SHP77 treated with DMSO at 0.1 percent for 48 hours (cell line): ENCODE measurements at regions not wholly inside any gene's neighbourhood (a gene's known extent, or its start where the extent isn't known, plus 50 kb on each side); places are given as distances from the start of the nearest gene placed in this dataset.

Source experiments
- DNase-seq: peaks from one replicate; lab custom pipeline; 2025; lab: John Stamatoyannopoulos, UW

DNA sequence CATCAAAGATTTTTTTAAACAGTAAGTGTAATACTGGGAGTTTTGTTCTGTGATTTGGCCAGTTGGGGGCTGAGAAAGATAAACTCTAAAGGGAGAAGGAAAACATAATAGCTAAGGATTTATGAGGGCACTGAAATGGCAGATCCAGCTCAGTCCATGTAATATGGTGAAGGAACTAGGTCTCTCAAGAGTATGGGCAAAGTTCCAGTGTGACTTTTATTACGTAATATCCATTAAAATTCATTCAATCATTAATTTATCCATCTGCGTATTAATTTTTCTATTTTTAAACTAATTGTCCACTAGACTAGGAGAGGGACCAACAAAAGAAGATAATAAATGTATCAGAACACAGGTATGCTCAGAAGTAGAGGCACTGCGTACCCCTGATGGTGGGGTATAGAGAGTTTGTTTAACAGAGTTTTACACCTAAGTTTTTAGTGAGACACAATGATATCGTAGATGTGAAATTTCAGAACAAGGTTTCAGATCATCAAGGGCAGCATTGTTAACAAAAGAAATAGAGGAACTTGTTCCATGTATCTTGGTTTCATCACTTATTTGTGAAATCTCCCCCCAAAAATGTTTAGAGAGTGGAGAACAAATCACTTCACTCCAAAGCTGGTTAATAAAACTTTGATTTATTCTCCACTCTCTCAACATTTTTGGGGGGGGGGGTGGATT lies 351.1 kb downstream of the GRXCR1 start:
- no peak for DNase-seq

DNA sequence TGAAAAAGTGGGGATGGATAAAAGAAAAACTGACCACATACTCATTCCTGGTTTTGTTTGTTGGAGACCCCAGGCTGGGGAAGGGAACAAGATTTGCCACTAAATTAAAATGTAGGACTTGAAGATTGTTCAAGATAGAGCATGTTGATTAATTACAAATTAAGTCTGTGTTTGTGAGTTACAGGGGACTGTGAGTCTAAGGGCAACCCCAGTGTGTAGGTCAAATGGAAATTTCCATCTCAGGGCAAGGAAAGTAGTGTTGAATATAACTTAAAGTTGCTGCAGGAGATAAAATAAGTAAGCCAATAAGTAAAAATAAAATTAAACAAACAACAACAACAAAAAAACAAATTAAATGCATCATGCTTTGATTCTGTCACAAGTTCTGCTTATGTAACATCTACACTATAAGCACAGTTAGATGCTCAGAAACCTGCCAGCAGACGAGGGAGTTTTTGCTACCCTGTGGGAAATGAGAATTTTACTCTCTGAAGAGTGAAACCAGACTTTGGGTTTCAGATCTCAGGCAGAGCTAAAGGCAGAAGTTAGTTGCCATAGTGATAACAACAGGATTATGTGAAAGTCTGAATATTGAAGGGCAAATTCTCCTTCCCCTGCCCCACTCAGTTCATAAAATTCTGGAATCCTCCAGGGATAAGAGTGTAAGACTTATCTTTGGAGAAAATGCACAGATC lies 352.3 kb downstream of the GRXCR1 start:
- DNase-seq = no peak

DNA sequence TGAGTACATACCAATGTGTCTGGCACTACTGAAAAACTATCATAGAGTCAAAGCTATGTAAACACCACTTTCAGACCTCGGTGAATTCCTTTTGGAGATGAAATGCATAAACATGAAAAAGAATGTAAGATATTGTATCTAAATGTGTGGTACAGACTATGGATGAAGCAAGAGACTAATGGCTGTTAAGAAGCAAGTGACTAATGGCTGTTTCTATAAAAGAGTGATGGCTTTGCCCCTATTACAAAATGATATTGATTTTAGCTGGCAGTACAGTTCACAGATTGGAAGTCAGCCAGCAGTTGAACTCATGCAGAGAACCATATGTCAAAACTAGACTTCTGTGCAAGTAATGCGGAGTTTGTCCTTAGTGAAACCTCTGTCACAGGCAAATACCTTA lies 359.3 kb downstream of the GRXCR1 start:
- DNase-seq = no peak

DNA sequence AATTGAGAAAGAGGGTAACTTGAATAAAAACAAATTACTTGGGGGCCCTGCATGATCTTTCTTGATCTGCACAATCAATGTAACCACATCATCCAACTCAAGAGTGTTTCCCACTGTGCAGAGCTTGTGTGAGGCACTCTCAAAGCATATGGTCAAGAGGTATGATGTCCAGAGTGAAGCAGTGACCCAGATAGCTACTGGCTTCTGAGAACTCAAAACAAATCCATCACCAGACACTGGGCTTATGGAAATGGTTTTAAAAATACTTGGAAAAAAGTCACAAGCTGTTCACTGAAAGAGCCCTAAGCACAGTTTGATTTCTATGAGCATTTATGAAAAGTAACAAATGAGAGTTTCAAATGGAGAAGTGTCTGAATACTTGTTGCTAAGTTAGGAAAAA lies 361.0 kb downstream of the GRXCR1 start:
- no peak for DNase-seq

DNA sequence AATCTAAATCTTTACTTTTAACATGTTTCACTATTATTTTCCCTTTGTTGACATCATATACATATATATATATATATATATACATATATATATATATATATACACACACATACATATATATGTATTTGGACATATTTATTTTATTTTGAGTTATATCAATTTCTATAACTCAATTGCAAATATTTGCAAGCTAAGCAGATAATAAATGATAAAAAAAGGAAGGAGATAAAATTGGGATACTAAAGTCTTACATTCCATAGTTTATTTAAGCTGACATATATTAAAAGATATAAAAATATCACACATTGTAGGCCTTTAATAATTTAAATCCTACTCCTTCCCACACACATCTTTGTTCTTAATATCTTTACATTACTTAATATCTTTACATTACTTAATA lies 372.2 kb downstream of the GRXCR1 start:
- no peak for DNase-seq

DNA sequence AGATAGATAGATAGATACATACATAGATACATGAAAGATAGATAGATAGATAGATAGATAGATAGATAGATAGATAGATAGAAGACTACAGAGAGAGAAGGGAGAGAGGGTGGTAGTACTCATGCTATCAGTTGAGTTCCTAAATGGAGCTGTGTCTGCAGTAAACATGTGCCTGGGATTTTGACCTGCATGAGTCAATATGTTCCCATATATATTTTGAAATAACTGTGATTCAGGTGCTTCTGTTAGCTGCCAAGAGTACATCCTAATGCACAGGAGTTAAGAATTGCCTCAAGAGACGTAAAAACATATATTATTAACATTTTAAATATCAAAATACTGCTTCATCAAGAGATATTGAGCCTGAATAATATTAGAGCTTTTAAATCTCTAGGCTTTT lies 379.4 kb downstream of the GRXCR1 start:
- no peak for DNase-seq

DNA sequence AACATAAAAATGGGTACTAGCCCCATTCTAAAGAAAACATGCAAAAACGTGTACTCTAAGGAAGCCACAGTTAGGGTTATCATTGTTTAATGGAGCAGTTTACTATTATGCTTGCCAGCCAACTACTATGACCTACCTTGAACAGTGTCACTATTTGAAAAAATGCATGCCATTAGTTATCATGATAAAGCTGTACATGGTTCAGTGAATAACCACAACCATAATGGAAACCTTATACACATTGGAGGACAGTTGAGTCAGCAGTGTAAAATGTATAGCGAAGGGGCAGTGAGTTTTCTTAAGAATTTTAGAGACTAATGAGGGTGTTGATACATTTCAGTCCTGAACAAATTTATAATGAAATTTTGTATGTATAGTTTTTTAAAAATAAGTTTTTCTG lies 381.9 kb downstream of the GRXCR1 start:
- DNase-seq = no peak

DNA sequence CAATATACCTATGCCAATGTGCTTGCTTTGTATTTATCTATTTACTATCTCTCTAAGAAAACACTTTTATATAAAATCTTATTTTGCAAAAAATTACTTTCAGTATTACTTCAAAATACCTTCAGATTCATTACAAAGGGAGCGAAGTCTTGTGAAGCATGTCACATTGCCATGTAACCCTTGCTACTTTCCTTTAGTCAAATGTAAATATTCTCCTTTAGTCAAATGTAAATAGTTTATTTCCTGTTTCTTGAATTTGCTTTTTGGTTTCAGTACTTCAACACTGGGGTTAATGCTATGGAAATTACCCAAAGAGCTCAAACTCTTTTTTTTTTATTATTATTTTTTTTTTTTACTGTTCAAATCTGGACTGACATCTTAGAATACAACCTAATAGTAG lies 383.3 kb downstream of the GRXCR1 start:
- DNase-seq = no peak

DNA sequence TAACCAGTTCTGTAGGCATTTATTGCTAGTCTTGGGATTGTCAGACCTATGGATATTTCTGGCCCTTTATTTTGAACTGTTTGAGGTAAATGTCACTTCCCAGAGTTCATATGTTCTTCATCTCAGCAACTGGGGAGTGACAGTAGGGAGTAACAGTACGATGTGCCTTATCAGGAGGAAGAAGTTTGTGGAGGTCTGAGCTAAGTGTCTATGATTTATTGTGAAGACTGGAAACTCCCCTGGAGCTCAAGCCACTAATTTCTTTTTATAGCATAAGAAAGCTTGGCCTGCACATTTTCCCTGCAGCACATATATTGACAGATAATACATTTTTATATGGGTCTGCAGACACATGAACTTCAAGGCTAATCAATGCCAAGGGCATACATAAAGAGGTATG lies 383.8 kb downstream of the GRXCR1 start:
- DNase-seq = no peak

DNA sequence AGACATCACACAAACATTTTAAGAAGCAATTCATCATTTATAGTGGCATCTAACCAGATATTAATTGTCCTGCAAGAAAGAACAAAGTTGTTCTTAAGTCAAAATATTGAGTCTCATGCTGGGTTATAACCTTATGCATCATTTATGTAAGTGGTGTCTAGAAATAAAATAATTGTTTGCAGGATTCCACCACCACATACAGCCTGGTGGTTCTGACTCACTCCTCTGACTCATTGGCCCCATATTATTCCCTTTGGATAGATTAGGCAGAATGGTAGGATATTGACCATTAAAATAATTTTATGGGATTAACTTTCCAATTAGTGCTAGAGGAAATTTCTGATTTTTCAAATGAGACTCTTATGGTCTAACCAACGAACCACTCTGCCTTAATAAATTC lies 384.5 kb downstream of the GRXCR1 start:
- no peak for DNase-seq

DNA sequence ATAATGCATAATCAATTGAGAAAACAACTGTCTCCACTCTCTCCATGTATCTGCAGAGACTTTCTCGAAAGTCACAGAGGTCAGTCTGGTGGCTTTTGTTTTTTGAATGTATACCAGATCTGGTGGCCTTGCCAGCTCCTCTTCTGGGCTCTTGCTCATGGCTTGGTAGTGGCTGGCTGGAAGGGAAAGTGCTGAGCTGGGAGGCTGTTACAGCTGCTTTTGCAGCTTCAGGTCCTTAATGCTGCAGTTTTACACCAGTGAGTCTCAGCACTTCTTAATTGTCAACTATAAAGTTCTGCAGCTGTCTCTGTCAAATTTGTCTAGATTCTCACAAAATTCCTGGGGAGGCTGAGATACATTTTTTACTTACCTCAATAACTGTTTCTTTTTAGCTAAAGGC lies 390.0 kb downstream of the GRXCR1 start:
- DNase-seq = no peak

DNA sequence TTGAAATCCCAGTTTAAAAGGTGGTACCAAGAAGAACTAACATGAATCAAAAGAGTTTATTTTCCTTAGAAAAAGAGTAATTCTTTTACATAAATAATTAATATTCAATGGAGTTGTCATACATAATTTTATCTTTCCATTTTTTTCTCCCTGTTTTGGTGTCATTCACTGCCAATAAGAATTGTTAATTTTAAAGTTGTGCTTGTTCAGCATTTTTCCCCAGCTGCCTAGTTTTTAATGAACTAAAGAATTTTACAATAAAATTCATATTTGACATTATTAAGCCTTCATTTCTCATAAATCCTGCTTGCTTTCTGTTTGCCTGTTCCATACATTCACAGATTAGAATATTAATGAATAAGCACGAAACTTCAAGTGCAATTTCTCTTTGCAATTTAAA lies 393.6 kb downstream of the GRXCR1 start:
- no peak for DNase-seq

DNA sequence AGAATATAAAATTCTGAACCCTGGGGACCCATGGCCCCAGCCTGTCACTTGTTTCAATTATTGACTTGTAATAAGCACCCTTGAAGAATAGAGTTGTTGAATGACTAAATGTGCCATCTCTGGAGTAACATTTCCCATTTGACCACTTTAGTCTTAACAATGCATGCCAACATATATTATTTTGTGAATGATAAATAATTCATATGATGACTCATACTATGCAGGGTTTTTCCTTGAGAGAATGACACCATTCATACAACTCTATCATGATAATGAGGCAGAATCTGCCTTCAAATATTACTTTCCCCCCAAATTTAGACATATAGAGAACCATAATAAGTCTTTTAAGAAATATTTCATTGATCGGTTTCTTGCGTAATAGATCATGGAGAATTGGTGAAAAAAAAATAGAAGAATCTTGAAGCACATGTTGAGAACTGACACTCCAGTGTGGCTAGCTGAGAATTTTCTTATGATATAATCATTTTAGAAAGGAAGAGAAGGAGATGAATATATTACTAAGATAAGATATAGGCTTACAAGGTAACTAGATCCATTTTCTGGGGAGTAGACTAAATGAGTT lies 404.5 kb downstream of the GRXCR1 start:
- no peak for DNase-seq

DNA sequence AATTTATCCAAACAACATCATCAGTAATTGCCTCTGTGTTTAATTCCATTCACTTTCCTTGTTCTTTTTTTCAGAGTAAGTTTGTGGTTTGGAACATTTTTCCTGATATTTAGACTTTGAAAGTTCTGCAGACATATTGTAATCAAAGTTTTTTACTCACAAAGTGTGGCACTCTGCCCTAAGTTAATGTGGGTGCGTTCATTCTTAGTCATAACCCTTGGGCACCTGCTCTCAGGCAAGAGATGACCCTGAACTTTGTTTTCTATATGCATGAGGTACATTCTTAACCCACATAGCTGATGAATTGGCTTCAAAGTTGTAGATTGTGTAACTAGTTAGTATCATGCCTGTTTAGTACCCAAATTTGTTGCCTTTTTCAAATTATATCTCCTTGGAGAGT lies 424.3 kb downstream of the GRXCR1 start:
- DNase-seq = no peak

DNA sequence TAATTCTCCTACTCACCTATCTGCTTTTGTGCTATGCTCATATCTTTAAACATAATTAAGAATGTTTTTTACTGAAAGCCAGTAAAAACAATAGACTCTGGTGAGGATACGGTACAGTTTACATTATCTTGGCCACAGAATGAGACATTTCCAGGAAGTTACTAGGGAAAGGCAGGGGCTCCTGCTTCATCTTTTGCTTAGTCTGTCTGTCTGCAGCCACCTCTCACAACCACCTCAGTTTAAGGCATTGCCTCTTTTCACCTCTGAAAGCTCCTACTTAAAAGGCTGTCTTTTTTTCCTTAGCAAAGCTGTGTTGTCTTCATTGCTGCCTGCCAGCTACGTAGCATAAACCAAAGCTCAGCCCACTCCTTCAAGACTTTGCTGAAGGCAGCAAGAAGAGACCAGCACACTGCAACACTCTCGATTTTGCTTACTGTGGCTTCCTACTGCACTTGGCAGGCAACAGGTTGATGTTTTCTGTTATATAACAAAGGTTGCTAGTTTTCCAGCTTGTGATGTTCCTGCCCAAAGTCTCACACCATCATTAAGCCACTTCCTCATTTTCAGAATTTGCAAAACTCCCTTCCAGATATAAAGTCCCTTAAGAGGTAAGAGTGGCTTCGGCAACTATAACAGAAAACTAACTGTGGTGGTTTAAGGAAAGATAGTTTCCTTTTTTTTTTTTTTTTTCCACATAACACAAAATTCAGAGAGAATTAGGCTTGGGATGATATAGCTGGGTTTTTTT lies 432.9 kb downstream of the GRXCR1 start:
- no peak for DNase-seq

DNA sequence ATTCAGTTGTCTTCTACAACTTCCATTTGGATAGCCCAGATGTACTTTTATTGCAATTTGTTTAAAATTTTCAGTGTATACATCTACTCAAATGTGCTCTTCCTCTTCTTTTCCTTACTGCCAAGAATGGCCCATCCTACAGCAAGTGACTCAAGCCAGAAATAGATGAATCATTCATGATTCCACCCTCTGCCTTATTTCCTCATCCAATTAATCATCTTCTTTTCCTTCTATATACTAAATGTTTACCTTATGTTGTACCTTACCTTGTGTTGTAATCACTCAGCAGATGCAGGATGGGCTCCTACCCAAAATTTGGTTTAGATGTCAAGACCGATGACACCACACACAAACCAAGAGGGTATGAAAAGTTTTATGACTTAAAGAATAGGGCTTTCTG lies 437.8 kb downstream of the GRXCR1 start:
- DNase-seq = no peak

DNA sequence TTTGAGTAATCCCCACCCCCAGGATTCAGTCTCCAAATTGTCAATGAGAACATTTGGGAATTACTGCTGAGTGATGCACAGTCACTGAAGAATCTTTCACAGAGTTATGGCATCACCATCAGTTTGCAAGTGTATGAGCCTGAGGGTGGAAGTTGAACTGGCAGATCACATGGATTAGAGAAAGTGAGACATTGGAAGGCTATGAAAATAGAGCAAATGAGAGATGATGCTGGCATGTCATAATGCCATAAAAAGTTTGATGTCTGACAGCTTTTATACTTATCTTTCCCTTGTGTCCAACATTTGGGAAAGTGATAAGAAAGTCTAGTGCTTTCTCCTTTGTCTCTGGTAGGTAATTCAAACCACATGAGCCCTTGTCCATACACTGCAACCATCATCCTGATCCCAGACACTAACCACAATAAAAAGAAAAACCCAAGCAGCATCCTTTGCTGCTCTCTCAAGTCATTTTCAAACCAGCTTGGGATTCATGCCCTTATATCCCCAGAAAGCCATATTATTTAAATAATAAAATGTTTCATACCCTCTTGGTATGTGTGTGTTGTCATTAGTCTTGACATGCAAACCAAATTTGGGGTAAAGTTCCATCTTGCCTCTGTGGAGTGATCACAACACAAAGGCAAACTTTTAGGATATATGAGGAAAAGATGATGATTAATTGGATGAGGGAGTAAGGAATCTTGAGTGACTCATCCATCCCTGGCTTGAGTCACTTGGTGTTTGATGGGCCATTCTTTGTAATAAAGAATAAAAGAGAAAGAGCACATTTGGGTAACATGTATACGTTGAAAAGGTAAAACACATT lies 438.9 kb downstream of the GRXCR1 start:
- DNase-seq = no peak

DNA sequence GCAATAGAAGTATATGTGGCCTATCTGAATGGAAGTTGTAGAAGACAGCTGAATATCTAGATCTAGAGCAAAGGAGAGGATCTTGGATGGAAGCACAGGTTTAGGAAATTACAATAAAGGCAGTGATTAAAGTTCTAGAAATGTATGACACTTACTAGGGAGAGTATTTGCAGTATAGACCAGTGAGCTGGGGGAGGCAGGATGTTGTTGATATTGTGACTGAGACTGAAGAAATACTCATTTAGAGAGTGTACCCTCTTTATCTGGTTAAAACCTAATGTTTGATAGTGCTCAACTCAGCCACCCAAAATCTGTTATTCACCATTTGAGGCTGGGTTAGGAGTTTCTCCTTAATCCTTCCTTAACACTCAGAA lies 439.5 kb downstream of the GRXCR1 start:
- DNase-seq = no peak

DNA sequence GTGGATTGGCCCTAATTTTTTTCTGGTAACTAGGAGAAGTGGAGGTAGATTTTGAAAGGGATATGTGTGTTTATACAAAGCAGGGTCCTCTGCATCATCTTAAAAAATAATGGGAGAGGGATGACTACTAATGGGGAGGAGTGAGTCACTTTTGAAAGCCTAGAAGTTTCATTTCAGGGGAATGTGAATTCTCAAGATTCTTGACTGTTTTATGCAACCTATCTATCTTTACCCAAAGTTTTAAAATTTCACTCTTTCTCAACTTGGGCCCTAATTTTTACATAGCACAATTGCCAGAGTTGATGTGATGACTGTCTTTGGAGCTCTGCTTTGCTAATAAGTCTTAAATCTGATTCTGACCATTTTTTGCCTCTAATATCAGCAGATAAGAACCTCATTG lies 445.2 kb downstream of the GRXCR1 start:
- DNase-seq = no peak

DNA sequence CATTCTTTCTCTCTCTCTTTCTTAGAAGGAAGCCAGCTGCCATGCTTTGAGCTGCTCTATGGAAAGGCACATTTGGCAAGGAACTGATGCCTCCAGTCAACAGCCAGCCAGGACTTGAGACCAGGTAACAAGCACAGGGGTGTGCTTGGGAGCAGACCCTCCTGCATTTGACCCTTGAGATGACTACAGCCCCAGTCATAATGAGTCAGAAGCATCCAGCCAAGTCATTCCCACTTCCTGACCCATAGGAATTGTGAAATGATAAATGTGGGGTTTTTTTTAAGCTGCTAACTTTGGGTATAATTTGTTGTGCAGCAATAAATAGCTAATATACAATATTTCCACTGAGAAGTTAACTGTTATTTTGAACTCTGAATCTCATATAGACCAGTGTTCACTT lies 446.9 kb downstream of the GRXCR1 start:
- DNase-seq = no peak

DNA sequence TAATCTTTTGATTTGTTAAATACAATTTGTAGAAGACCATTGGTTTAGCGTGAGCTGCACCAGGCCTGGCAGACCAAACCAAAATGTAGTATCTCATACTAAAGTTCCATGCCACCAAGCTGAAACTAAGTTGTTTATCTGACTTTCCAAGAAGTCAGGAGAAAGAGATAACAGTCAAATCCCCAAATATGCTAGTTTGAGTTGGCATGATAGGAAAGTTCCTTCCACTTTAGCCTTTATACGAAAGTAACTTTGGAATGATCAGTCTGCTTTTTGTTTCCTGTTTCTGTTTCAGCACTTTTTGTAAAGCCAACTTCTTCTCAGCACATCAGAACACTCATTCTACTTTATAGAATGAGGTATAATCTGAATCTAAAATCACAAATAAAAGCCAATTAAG lies 449.2 kb downstream of the GRXCR1 start:
- DNase-seq = no peak

DNA sequence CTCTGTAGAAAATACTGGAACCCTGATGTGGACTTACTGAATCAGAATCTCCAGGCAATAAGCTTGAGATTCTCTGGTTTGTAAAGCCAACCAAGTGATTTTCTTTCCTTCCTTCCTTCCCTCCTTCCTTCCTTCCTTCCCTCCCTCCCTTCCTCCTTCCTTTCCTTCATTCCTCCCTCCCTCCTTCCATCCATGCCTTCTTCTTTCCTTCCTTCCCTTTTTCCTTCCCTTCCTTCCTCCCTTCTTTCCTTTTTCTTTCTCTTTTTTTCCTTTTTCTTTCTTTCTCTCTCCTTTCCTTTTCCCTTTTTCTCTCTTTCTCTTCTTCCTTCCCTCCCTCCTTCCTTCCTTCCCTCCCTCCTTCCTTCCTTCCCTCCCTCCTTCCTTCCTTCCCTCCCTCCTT lies 450.8 kb downstream of the GRXCR1 start:
- no peak for DNase-seq
